NCI-H146 treated with DMSO at 0.1 percent for 48 hours (cell line): ENCODE measurements at regions not wholly inside any gene's neighbourhood (a gene's known extent, or its start where the extent isn't known, plus 50 kb on each side); places are given as distances from the start of the nearest gene placed in this dataset.
"Not testable (repeated sequence)": the region's sequence is repeated elsewhere in the genome, so short reads cannot be mapped to it uniquely, and the experiment has no call there.

Source experiments
- DNase-seq: peaks from one replicate; lab custom pipeline; 2025; ENCODE audit not compliant: unreplicated experiment; lab: John Stamatoyannopoulos, UW

GRCh38 chr2:217604527-217605194 lies 398.1 kb downstream of the TNS1 start:
- no peak for DNase-seq

- no peak for DNase-seq
These were observed 401.2 kb downstream of the TNS1 start for GRCh38 chr2:217601601-217602000.

GRCh38 chr2:217599906-217600305 lies 402.9 kb downstream of the TNS1 start:
- DNase-seq: no peak

GRCh38 chr2:217597681-217598080 lies 405.1 kb downstream of the TNS1 start:
- DNase-seq: no peak

GRCh38 chr2:217597145-217597544 lies 405.6 kb downstream of the TNS1 start:
- no peak for DNase-seq

GRCh38 chr2:217593732-217594131 lies 409.1 kb downstream of the TNS1 start:
- DNase-seq: no peak

- DNase-seq: no peak
These were observed 414.5 kb downstream of the TNS1 start for GRCh38 chr2:217588266-217588665.

GRCh38 chr2:217585362-217585761 lies 417.4 kb downstream of the TNS1 start:
- DNase-seq: no peak

- not testable (repeated sequence) for DNase-seq
These were observed 422.4 kb downstream of the TNS1 start for GRCh38 chr2:217580407-217580806.

GRCh38 chr2:217573571-217573970 lies 429.2 kb downstream of the TNS1 start:
- DNase-seq: no peak

GRCh38 chr2:217570394-217570793 lies 432.4 kb downstream of the TNS1 start:
- DNase-seq: no peak

GRCh38 chr2:217568289-217568971 lies 434.4 kb downstream of the TNS1 start:
- no peak for DNase-seq

- DNase-seq: no peak
These were observed 439.2 kb downstream of the TNS1 start for GRCh38 chr2:217563565-217563964.

- no peak for DNase-seq
These were observed 439.8 kb downstream of the TNS1 start for GRCh38 chr2:217562871-217563480.

GRCh38 chr2:217559084-217559483 lies 443.7 kb downstream of the TNS1 start:
- no peak for DNase-seq

GRCh38 chr2:217555081-217555876 lies 447.5 kb downstream of the TNS1 start:
- no peak for DNase-seq

GRCh38 chr2:217553679-217554078 lies 449.1 kb downstream of the TNS1 start:
- no peak for DNase-seq

GRCh38 chr2:217553202-217553601 lies 449.6 kb downstream of the TNS1 start:
- DNase-seq: no peak

- DNase-seq: no peak
These were observed 450.7 kb downstream of the TNS1 start for GRCh38 chr2:217552081-217552480.

GRCh38 chr2:217551252-217551899 lies 451.4 kb downstream of the TNS1 start:
- DNase-seq: no peak

GRCh38 chr2:217539126-217539525 lies 463.7 kb downstream of the TNS1 start:
- DNase-seq: no peak
